ENCODE measurements at regions not wholly inside any gene's neighbourhood (a gene's known extent, or its start where the extent isn't known, plus 50 kb on each side); places are given as distances from the start of the nearest gene placed in this dataset.

DNA sequence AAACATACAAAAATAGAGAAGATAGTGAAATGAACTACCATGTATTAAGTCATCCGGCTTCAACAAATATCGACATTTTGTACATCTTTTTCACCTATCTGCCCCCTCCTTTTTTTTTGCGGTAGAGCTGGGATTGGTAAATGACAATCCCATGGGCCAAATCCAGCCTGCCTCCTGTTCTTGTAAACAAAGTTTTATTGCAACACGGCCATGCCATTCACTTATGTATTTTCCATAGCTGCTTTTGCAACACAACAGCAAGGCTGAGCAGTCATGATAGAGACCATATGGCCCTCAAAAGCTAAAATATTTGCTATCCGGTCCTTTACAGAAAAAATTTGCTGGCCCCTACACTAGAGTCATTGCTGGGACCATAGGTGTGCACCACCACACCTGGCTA is 58.1 kb upstream of the PLEKHG3 start:
- TF ChIP-seq MYC (IDR thresholded peaks at IDR 0.05; ENCODE audit: low read depth, low read length) (no peak), POLR2A (IDR thresholded peaks at IDR 0.05; ENCODE audit: extremely low read depth, insufficient read length) (no peak)
- TF ChIP-seq, protein P1, sequence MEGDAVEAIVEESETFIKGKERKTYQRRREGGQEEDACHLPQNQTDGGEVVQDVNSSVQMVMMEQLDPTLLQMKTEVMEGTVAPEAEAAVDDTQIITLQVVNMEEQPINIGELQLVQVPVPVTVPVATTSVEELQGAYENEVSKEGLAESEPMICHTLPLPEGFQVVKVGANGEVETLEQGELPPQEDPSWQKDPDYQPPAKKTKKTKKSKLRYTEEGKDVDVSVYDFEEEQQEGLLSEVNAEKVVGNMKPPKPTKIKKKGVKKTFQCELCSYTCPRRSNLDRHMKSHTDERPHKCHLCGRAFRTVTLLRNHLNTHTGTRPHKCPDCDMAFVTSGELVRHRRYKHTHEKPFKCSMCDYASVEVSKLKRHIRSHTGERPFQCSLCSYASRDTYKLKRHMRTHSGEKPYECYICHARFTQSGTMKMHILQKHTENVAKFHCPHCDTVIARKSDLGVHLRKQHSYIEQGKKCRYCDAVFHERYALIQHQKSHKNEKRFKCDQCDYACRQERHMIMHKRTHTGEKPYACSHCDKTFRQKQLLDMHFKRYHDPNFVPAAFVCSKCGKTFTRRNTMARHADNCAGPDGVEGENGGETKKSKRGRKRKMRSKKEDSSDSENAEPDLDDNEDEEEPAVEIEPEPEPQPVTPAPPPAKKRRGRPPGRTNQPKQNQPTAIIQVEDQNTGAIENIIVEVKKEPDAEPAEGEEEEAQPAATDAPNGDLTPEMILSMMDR (IDR thresholded peaks at IDR 0.05; ENCODE audit: low read depth, low read length), result no peak
- TF ChIP-seq, protein P2, sequence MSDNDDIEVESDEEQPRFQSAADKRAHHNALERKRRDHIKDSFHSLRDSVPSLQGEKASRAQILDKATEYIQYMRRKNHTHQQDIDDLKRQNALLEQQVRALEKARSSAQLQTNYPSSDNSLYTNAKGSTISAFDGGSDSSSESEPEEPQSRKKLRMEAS (IDR thresholded peaks at IDR 0.05; ENCODE audit: low read depth, low read length), result no peak
- no peak for DNase-seq (ENCODE audit: low read depth)
- H3K4me3 ChIP-seq (ENCODE audit: low read depth, low read length), result no peak overlapping the region

DNA sequence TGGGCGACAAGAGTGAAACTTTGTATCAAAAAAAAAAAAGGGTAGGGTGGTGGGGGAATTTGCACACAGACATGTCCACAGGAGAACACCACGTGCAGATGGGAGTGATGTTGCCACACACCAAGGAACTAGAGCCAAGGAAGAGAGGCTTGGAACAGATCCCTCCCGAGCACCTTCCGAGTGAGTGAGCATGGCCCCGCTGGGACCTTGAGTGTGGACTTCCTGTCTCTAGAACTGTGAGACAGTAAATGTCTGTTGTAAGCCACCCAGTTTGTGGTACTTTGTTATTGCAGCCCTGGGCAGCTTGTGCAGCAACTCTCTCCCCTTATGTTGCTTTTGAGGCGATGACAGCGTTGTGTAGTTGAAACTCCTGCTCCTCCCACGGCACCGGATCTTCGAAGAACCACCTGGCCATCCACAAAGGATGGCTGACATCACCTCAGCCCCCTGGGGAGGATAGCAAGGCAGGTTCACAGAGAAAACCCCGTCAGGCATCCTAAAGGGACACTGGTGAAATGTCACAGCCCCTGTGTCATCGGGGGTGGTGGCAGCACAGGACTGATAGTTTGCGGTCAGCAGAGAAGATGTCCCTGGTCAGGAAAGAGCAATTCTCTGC is 54.7 kb upstream of the PLEKHG3 start:
- peak; percentile 60 for DNase-seq (ENCODE audit: low read depth)
- TF ChIP-seq MYC (IDR thresholded peaks at IDR 0.05; ENCODE audit: low read depth, low read length) (no peak; the same call in 1 of the 2 replicates), POLR2A (IDR thresholded peaks at IDR 0.05; ENCODE audit: extremely low read depth, insufficient read length) (no peak)
- TF ChIP-seq, protein P1 (IDR thresholded peaks at IDR 0.05; ENCODE audit: low read depth, low read length), result no peak
- TF ChIP-seq, protein P2 (IDR thresholded peaks at IDR 0.05; ENCODE audit: low read depth, low read length), result 0 out of 2 replicates have a peak, but pooled peaks have one; percentile 19

DNA sequence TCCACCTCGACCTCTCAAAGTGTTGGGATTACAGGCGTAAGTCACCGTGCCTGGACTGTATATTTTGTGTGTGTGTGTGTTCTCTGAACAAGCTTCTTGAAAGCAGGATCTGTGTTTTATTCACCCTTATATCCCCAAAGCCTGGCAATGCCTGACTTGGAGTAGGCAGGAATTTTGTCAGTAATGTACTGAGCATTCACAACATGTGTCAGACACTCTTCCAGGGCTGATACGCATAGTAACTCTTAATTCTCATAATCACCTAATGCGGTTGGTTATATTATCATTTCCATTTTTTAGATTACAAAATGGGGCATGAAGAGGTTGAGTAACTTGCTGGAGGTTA is 50.4 kb upstream of the PLEKHG3 start:
- DNase-seq (ENCODE audit: low read depth), result no peak
- TF ChIP-seq, protein P1 (IDR thresholded peaks at IDR 0.05; ENCODE audit: low read depth, low read length), result no peak
- TF ChIP-seq, protein P2 (IDR thresholded peaks at IDR 0.05; ENCODE audit: low read depth, low read length), result no peak
- TF ChIP-seq POLR2A (IDR thresholded peaks at IDR 0.05; ENCODE audit: extremely low read depth, insufficient read length) (no peak), MYC (IDR thresholded peaks at IDR 0.05; ENCODE audit: low read depth, low read length) (no peak)
- H3K4me3 ChIP-seq (ENCODE audit: low read depth, low read length), result no peak overlapping the region

More for the DNA sequence above, 54.7 kb upstream of the PLEKHG3 start:
- H3K4me3 ChIP-seq (ENCODE audit: low read depth, low read length), result no peak overlapping the region

DNA sequence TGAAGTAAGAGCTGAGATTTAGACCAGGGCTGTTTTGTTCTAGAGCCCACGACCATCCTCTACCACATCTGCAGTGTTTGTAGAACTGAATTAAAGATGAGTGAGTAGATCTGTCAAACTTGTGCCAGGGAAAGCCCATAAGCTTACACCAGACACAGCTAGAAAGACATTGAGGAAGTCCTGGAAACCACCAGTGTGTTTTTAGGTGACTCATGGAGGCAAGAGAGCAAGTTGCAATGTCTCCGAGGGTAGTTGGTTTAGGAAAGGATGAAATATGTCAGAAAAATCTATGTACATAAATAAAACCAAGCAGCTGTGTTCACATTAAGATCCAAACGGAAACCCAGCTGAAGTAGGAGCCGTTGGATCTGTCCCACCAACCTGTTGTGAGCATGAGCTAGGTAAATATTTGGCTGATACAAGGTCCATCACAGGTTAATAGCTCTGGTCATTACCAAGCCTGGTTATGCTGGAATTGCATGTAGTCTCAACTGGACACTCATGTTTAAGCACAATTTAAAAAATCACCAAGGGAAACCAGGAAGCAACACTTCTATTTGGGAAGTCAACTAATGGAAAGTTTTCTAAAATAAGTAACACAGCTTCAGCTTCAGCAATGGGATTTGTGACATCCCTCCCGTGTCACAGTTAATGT is 49.9 kb upstream of the PLEKHG3 start:
- TF ChIP-seq, protein P2 (IDR thresholded peaks at IDR 0.05; ENCODE audit: low read depth, low read length), result 0 out of 2 replicates have a peak, but pooled peaks have one; percentile 8
- TF ChIP-seq MYC (IDR thresholded peaks at IDR 0.05; ENCODE audit: low read depth, low read length) (0 out of 2 replicates have a peak, but pooled peaks have one; percentile 18), POLR2A (IDR thresholded peaks at IDR 0.05; ENCODE audit: extremely low read depth, insufficient read length) (no peak)
- TF ChIP-seq, protein P1 (IDR thresholded peaks at IDR 0.05; ENCODE audit: low read depth, low read length), result no peak
- no peak overlapping the region for H3K4me3 ChIP-seq (ENCODE audit: low read depth, low read length)
- peak; percentile 85 for DNase-seq (ENCODE audit: low read depth)

Data from NB4 (cell line).